ENCODE measurements at regions not wholly inside any gene's neighbourhood (a gene's known extent, or its start where the extent isn't known, plus 50 kb on each side); places are given as distances from the start of the nearest gene placed in this dataset.

DNA sequence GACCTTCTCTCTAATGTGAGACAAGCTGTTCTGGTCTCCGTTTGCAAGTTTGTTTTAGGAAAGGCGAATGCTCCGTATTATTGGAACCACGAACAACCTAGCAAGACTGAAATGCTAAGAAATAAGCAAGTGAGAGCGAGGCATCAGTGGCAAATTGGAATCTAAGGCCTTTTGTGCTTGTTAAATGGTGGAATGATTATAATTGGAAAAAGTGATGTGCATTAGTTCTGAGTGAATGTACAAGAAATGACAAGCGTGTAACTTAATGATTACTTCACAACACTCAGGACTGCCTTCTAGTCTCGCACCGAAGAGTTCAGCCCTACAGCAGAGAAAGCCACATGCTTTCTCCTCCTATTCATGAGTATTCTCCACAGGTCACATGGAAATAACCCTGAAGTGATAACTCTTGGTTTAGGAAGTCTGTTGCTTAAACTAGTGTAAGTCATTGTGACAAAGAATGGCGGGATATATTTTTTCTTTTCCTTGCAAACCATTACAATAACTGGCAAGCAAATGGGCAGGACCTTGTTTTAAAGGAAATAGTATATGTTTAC, 392.2 kb upstream of the FIGN start:
- Histone ChIP-seq H3K23ac (ENCODE audit: low read depth, low read length, poor library complexity) (no peak overlapping the region), H4K8ac (ENCODE audit: low read depth, low read length) (no peak overlapping the region), H3K9ac (ENCODE audit: low read depth, low read length, poor library complexity) (no peak overlapping the region), H3K27ac (replicated peaks; ENCODE audit: low read length) (no peak overlapping the region), H4K91ac (ENCODE audit: low read depth, low read length, poor library complexity) (no peak overlapping the region), H3K79me1 (ENCODE audit: low read depth, low read length) (no peaks in the 10 kb centered on the region), H3K4me1 (ENCODE audit: control insufficient read depth in 2 of 2, insufficient read depth in 1 of 2, low read depth in 1 of 2, low read length in 2 of 2) (peaks cover 0 to 5% of the 10 kb centered on the region in 2 donors), H2BK120ac (ENCODE audit: low read depth, low read length) (no peak overlapping the region), H3K18ac (ENCODE audit: low read length) (no peak overlapping the region), H2BK15ac (ENCODE audit: low read length) (no peak overlapping the region), H3K4me2 (ENCODE audit: insufficient read depth, low read length, poor library complexity, severe bottlenecking) (no peak overlapping the region), H2AK5ac (ENCODE audit: low read depth, low read length) (no peak overlapping the region), H2BK12ac (ENCODE audit: low read length) (no peak overlapping the region), H3K27me3 (ENCODE audit: control insufficient read depth in 3 of 3, insufficient read depth in 3 of 3, low read depth in 1 of 3, low read length in 3 of 3) (no peaks in the 10 kb centered on the region), H3K4me3 (ENCODE audit: low read length in 2 of 2) (no peak overlapping the region), H3K4ac (ENCODE audit: low read length) (no peak overlapping the region), H2BK5ac (ENCODE audit: low read length) (no peak overlapping the region), H2AFZ (ENCODE audit: low read length) (peak overlapping the region; percentile 50), H3K9me3 (replicated peaks in 1 of 2; ENCODE audit: control insufficient read depth in 2 of 2, insufficient read depth in 1 of 2, low read depth in 1 of 2, low read length in 2 of 2) (peaks cover 0 to 4% of the 10 kb centered on the region in 2 donors), H3K36me3 (replicated peaks in 1 of 2; ENCODE audit: control insufficient read depth in 2 of 2, insufficient read depth in 2 of 2, low read length in 2 of 2) (no peaks in the 10 kb centered on the region), H3K14ac (ENCODE audit: low read length) (no peak overlapping the region)
- WGBS, 2 donors (ENCODE audit: extremely low coverage in 2 of 2, insufficient read length in 2 of 2, insufficient replicate concordance in 1 of 2) = no CpG with 5 or more reads among the region's 9 CpGs
- no peak for DNase-seq (ENCODE audit: low spot score)

DNA sequence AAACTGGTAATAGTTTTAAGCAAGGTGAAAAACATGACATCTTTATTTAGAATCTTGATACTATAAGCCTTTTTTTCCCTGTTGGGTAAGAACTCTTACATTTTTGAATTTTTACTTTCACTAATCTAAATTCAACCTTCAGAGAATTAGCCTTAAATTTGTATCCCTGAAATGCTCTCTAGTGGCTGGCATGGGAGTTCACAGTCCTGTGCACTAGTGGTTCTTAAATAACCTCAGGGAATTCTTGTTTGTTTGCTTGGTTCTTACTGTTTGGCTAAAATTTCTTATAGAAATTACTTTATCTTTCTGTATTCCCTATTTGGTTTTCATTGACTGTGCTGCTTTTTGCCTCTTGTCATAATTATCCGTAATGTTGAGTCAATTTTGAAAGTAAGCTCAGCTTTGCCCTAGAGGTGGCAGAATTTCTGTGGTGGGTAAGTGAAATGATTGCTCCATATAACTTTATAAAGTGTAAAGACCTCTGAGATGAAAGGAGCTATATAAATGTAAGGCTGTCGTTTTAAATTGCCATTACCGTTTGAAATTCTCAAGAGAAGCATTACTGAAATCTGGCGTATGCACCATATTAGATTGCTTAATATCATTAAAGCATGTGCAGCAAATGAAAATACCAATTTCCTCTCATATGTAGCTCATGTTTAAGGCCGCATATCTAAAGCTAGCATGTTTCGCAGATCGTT, 391.3 kb upstream of the FIGN start:
- WGBS, 2 donors (ENCODE audit: extremely low coverage in 2 of 2, insufficient read length in 2 of 2, insufficient replicate concordance in 1 of 2) = no CpG with 5 or more reads among the region's 7 CpGs
- no peak overlapping the region for H3K18ac ChIP-seq (ENCODE audit: low read length)
- H3K4me3 ChIP-seq (ENCODE audit: low read length in 2 of 2) = no peak overlapping the region
- H3K27me3 ChIP-seq (ENCODE audit: control insufficient read depth in 3 of 3, insufficient read depth in 3 of 3, low read depth in 1 of 3, low read length in 3 of 3) = no peaks in the 10 kb centered on the region
- no peak overlapping the region for H2BK120ac ChIP-seq (ENCODE audit: low read depth, low read length)
- no peak overlapping the region for H2BK5ac ChIP-seq (ENCODE audit: low read length)
- peaks cover 0 to 5% of the 10 kb centered on the region in 2 donors for H3K4me1 ChIP-seq (ENCODE audit: control insufficient read depth in 2 of 2, insufficient read depth in 1 of 2, low read depth in 1 of 2, low read length in 2 of 2)
- no peak overlapping the region for H4K8ac ChIP-seq (ENCODE audit: low read depth, low read length)
- no peak overlapping the region for H3K14ac ChIP-seq (ENCODE audit: low read length)
- H2BK15ac ChIP-seq (ENCODE audit: low read length) = no peak overlapping the region
- H3K4me2 ChIP-seq (ENCODE audit: insufficient read depth, low read length, poor library complexity, severe bottlenecking) = no peak overlapping the region
- no peak overlapping the region for H3K9ac ChIP-seq (ENCODE audit: low read depth, low read length, poor library complexity)
- H3K23ac ChIP-seq (ENCODE audit: low read depth, low read length, poor library complexity) = no peak overlapping the region
- no peak overlapping the region for H2AK5ac ChIP-seq (ENCODE audit: low read depth, low read length)
- no peaks in the 10 kb centered on the region for H3K36me3 ChIP-seq (replicated peaks in 1 of 2; ENCODE audit: control insufficient read depth in 2 of 2, insufficient read depth in 2 of 2, low read length in 2 of 2)
- H3K27ac ChIP-seq (replicated peaks; ENCODE audit: low read length) = no peak overlapping the region
- H2BK12ac ChIP-seq (ENCODE audit: low read length) = no peak overlapping the region
- H3K9me3 ChIP-seq (replicated peaks in 1 of 2; ENCODE audit: control insufficient read depth in 2 of 2, insufficient read depth in 1 of 2, low read depth in 1 of 2, low read length in 2 of 2) = peaks cover 0 to 4% of the 10 kb centered on the region in 2 donors
- no peak for DNase-seq (ENCODE audit: low spot score)
- H4K91ac ChIP-seq (ENCODE audit: low read depth, low read length, poor library complexity) = no peak overlapping the region
- no peak overlapping the region for H2AFZ ChIP-seq (ENCODE audit: low read length)
- H3K79me1 ChIP-seq (ENCODE audit: low read depth, low read length) = no peaks in the 10 kb centered on the region
- no peak overlapping the region for H3K4ac ChIP-seq (ENCODE audit: low read length)

DNA sequence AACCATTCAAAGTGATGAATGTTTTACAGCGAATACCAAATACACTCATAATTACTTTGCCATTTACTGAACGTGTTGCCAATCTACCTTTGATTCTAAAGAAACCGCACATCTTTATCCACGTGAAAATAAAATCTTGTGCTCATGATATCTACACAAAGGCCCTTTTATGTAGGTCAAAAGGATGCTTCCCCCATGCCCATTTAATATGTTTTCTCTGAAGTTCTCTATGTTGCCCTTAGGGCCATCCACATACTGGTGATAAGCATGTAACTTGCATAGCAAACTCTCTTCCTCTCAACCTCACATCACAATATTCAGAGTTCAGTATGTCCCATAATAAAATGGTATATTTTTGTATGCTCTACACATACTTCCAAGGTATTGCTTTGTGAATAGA, 380.0 kb upstream of the FIGN start:
- Histone ChIP-seq H3K4me3 (ENCODE audit: low read length in 2 of 2) (no peak overlapping the region), H4K8ac (ENCODE audit: low read depth, low read length) (no peak overlapping the region), H3K4me2 (ENCODE audit: insufficient read depth, low read length, poor library complexity, severe bottlenecking) (no peak overlapping the region), H3K27ac (replicated peaks; ENCODE audit: low read length) (no peak overlapping the region), H2AFZ (ENCODE audit: low read length) (no peak overlapping the region), H3K9me3 (replicated peaks in 1 of 2; ENCODE audit: control insufficient read depth in 2 of 2, insufficient read depth in 1 of 2, low read depth in 1 of 2, low read length in 2 of 2) (no peaks in the 10 kb centered on the region), H3K79me1 (ENCODE audit: low read depth, low read length) (no peaks in the 10 kb centered on the region), H4K91ac (ENCODE audit: low read depth, low read length, poor library complexity) (no peak overlapping the region), H2BK12ac (ENCODE audit: low read length) (no peak overlapping the region), H3K4ac (ENCODE audit: low read length) (no peak overlapping the region), H3K14ac (ENCODE audit: low read length) (no peak overlapping the region), H2BK120ac (ENCODE audit: low read depth, low read length) (no peak overlapping the region), H3K9ac (ENCODE audit: low read depth, low read length, poor library complexity) (no peak overlapping the region), H3K18ac (ENCODE audit: low read length) (no peak overlapping the region), H3K4me1 (ENCODE audit: control insufficient read depth in 2 of 2, insufficient read depth in 1 of 2, low read depth in 1 of 2, low read length in 2 of 2) (peaks cover 0 to 2% of the 10 kb centered on the region in 2 donors), H3K27me3 (ENCODE audit: control insufficient read depth in 3 of 3, insufficient read depth in 3 of 3, low read depth in 1 of 3, low read length in 3 of 3) (no peaks in the 10 kb centered on the region), H3K36me3 (replicated peaks in 1 of 2; ENCODE audit: control insufficient read depth in 2 of 2, insufficient read depth in 2 of 2, low read length in 2 of 2) (no peaks in the 10 kb centered on the region), H2BK5ac (ENCODE audit: low read length) (no peak overlapping the region), H2BK15ac (ENCODE audit: low read length) (no peak overlapping the region), H2AK5ac (ENCODE audit: low read depth, low read length) (no peak overlapping the region), H3K23ac (ENCODE audit: low read depth, low read length, poor library complexity) (no peak overlapping the region)
- WGBS, 2 donors (ENCODE audit: extremely low coverage in 2 of 2, insufficient read length in 2 of 2, insufficient replicate concordance in 1 of 2) = no CpG with 5 or more reads among the region's 4 CpGs
- DNase-seq (ENCODE audit: low spot score) = no peak

DNA sequence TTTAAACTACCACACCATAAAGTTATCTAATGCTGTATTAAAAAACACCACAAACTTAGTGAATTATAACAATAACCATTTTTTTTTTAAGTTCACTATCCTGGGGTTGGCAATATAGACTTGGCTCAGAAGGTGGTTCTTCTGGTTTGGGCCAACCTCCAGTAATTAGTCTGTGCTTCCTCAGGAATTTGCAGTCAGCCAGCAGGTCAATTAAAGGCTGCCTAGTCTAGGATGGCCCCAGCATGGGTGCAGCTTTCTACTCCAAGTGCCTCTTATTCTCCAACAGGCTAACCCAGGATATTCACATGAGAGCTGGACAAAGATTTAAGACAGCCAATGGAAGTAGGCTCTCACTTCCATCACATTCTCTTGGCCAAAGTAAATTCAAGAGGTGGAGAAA, 379.1 kb upstream of the FIGN start:
- H3K27ac ChIP-seq (replicated peaks; ENCODE audit: low read length) = no peak overlapping the region
- no peak overlapping the region for H2AFZ ChIP-seq (ENCODE audit: low read length)
- H4K8ac ChIP-seq (ENCODE audit: low read depth, low read length) = no peak overlapping the region
- H2BK5ac ChIP-seq (ENCODE audit: low read length) = no peak overlapping the region
- no peak overlapping the region for H3K4me2 ChIP-seq (ENCODE audit: insufficient read depth, low read length, poor library complexity, severe bottlenecking)
- no peak overlapping the region for H2BK15ac ChIP-seq (ENCODE audit: low read length)
- H3K4me1 ChIP-seq (ENCODE audit: control insufficient read depth in 2 of 2, insufficient read depth in 1 of 2, low read depth in 1 of 2, low read length in 2 of 2) = peaks cover 2% of the 10 kb centered on the region in 2 donors
- H2AK5ac ChIP-seq (ENCODE audit: low read depth, low read length) = no peak overlapping the region
- H3K9me3 ChIP-seq (replicated peaks in 1 of 2; ENCODE audit: control insufficient read depth in 2 of 2, insufficient read depth in 1 of 2, low read depth in 1 of 2, low read length in 2 of 2) = no peaks in the 10 kb centered on the region
- no peak overlapping the region for H3K14ac ChIP-seq (ENCODE audit: low read length)
- H3K36me3 ChIP-seq (replicated peaks in 1 of 2; ENCODE audit: control insufficient read depth in 2 of 2, insufficient read depth in 2 of 2, low read length in 2 of 2) = no peaks in the 10 kb centered on the region
- H3K9ac ChIP-seq (ENCODE audit: low read depth, low read length, poor library complexity) = no peak overlapping the region
- H2BK120ac ChIP-seq (ENCODE audit: low read depth, low read length) = no peak overlapping the region
- no peaks in the 10 kb centered on the region for H3K79me1 ChIP-seq (ENCODE audit: low read depth, low read length)
- no peak overlapping the region for H3K4ac ChIP-seq (ENCODE audit: low read length)
- H3K23ac ChIP-seq (ENCODE audit: low read depth, low read length, poor library complexity) = no peak overlapping the region
- H3K4me3 ChIP-seq (ENCODE audit: low read length in 2 of 2) = no peak overlapping the region
- no peak overlapping the region for H4K91ac ChIP-seq (ENCODE audit: low read depth, low read length, poor library complexity)
- H3K27me3 ChIP-seq (ENCODE audit: control insufficient read depth in 3 of 3, insufficient read depth in 3 of 3, low read depth in 1 of 3, low read length in 3 of 3) = no peaks in the 10 kb centered on the region
- DNase-seq (ENCODE audit: low spot score) = no peak
- no peak overlapping the region for H2BK12ac ChIP-seq (ENCODE audit: low read length)
- H3K18ac ChIP-seq (ENCODE audit: low read length) = no peak overlapping the region

Measured in neuronal stem cell (in vitro differentiated cells).